GM21367 (cell line): ENCODE measurements at regions not wholly inside any gene's neighbourhood (a gene's known extent, or its start where the extent isn't known, plus 50 kb on each side); places are given as distances from the start of the nearest gene placed in this dataset.
A peak's percentile ranks its signal among the peaks of the same experiment; 100 is the strongest.

Experiments used
- ATAC-seq: cut with Tn5 transposase; IDR thresholded peaks from one replicate; pipeline ENCODE4 v1.9.1; 2021; ENCODE audit not compliant: unreplicated experiment

DNA sequence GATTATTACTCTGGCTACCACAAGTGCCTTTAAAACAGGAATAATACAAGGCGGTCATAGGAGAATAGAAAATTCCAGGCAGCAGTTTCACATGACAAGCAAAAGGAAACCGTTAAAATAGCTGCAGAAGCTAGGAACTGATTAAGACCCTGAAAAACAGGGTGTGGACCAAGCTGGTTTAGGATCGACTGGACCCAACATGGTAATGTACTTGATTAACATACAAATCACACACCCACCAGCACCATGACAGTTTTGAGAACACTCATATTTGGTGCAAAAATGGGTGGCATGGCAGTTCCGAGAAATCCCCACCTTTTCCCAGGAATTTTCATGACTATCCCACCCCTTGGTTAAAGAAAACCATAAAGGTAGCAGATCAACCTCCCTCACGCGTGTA is 51.9 kb upstream of the TMEM163 start:
- no peak for ATAC-seq

GRCh38 chr2:134771313-134771801 is 52.6 kb upstream of the TMEM163 start:
- no peak for ATAC-seq

DNA sequence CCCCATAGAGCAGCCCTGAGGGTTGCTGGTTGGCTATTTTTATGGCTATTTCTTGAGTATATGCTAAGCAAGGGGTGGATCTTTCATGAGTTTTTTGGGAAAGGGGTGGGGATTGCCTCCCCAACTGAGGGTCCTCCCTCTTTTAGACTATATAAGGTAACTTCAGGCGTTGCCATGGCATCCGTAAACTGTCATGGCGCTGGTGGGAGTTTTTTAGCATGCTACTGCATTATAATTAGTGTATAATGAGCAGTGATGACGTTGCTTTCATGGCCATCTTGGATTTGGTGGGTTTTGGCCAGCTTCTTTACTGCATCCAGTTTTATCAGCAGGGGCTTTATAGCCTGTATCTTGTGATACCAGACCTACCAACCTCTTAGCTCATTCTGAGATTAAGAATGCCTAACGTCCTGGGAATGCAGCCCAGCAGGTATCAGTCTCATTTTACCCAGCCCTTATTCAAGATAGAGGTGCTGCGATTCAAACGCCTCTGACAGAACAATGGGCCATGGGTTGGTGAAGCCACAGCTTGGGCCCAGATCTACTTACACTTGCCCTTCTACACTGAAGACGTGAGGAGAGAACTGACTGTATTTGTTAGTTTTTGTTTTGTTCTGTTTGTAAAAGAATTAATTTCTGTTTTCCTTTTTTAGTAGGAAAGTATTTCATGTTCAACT is 53.8 kb upstream of the TMEM163 start:
- no peak for ATAC-seq

DNA sequence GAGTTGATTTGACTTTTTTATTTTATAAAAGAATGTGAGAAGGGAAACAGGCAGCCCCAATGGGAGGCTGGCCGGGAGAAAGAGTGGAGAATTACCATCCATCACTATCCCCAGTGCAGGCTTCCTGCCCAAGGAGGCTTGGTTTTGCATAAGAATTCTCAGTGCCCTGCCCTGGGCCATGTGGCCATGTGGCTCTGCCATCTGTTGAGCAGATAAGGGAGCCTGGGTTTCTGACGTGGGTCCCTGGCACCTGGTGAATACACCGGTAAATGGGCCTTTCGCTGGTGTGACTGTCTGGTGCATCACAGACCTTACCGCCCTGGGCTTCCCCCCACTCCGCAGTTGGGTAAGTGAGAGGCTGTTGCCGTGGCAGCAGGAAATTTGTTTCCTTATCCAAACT is 54.5 kb upstream of the TMEM163 start:
- no peak for ATAC-seq

- no peak for ATAC-seq
Observed at GRCh38 chr2:134773759-134774742, 55.3 kb upstream of the TMEM163 start.

DNA sequence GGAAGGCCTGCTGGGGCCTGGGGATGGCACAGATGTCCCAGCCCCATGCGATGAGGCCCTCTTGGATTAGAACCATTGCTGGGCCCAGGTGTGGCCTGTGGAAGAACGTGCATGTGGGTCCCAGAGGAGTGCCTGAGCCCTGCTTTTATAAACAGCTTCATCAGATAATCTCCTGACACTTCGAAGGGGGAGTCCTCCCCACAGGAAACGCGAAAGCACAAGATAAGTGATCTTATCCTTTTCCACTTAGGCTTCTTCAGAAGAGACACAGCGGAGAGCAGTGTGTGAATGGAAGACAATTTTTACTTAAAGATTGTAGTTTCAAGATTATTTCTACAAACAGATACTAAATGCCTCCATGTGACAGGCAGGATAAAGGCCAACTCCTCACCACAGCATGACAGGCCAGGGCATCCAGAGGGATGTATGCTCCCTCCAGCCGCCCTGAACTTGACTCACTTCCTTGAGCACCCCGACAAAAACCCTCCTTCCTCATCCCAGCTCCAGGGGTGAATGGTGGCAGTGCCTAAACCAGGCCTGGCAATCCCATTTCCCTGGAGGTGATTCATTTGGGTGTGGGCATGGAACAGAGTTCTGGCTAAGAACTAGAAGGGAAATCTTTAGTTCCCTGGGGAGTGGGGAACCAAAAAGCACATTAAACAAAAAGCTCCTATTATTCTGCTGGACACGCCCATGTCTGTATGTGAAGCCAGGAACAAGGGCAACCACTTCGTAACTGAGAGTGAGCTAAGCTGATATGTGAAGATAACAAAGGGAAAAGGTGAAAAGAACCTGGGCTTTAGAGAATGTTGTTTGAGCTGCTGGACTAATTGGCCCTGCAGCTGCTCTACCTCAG is 56.2 kb upstream of the TMEM163 start:
- no peak for ATAC-seq

- ATAC-seq = no peak
Observed at GRCh38 chr2:134776836-134777235, 58.0 kb upstream of the TMEM163 start.

DNA sequence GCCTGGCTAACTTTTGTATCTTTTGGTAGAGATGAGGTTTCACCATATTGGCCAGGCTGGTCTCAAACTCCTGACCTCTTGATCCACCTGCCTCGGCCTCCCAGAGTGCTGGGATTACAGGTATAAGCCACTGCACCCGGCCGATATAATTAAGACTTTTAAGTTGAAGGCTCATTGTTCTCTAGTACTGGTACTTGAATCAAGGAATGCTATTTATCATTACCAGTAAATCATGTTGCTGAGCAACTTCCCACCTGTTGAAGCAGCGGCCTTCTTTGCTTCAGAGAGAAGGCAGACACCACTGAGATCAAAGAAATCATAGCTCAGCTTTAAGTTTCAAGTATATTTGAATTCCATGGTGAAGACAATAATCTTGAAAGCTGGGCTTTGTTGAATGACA is 58.8 kb upstream of the TMEM163 start:
- no peak for ATAC-seq

DNA sequence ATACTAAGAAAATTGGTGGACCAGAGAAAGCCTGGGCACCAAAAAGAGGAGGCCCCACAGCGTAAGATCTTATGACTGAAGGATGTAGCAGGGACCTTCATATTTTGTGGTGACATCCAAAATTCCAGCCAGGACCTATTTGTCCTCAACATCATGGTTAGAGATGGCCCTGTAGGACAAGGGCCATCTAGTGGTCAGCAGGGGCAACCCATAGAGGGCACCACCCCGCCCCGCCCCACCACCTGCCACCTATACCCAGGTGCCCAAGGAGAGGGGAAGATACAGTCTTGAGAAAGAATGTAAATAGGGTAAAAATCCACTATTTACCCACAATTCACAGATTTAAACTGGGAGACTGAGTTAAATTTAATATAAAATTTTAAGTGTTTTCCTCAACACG is 59.6 kb upstream of the TMEM163 start:
- ATAC-seq = no peak

DNA sequence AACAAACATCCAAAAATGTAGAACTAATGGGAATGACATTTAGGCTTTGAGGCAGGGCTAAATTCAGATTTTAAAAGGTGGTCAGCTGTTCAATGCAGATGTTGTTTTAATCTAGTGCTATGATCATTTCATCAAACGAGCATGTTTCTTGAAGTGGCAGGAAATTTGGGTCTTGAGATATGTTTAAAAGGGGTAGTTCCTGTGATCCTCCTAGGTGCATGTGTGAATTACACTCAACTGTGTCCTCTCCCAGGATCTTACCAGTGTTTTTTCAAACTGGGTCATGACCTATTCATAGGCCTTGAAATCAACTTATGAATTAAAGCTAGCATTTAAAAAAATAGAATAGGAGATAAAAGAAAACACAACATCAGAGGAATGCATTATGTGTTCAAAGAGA is 57.4 kb upstream of the ACMSD start:
- ATAC-seq = no peak

DNA sequence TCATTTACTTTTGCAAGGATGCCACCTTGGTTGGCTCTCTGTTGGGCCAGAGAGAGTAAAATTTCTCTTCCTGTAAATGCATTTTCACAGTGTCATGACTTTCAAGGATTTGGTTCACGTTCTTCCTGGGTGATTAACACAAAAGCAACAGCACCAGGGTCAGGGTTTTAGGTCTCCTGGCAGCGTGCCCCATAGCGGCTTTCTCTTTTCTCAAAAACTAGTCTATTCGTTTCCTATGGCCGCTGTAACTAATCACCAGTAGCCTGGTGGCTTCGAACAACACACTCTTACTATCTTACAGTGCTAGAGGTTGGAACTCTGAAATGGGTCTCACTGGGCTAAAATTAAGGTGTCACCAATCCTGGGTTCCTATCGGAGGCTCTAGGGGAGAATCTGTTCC is 56.3 kb upstream of the ACMSD start:
- no peak for ATAC-seq

DNA sequence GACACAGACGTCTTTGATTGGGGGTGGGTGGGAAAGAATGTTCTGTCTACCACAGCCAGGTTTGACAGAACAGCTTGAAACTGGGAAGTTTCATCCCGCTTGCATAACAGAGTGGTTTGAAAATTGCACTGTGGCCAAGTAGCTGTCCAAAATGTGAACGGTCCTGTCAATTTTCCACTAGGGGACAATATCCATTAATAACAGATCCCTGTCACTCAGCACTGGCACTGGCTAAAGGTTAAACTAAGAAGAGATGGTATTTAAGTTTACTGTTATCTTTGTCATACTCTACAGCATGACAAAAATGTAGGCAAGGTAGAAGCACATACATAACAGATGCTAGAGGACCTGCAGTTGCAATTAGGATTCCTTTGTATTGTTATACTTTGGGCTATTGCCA is 55.6 kb upstream of the ACMSD start:
- ATAC-seq = peak; percentile 64

GRCh38 chr2:134783912-134784311 is 54.5 kb upstream of the ACMSD start:
- ATAC-seq = no peak

GRCh38 chr2:134785659-134786430 is 52.6 kb upstream of the ACMSD start:
- no peak for ATAC-seq

DNA sequence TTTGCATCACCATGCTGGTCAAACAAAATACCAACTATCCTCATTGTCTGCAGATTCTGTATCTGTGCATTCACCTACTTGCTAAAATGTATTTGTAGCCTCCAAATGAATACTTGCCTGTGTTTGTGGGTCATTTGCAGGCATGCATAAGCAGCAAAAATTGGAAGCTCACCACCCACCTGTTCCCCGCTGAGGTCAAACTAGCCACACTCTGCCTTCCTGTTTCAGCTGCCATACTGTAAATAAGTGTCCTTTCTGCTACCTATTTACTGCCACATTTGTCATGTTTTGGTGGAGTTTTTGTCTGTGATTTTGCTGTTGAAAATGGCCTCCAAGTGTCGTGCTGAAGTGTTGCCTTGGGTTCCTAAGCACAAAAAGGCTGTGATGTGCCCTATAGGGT is 50.0 kb upstream of the ACMSD start:
- ATAC-seq = no peak
